HK-2 (cell line): ENCODE measurements at regions not wholly inside any gene's neighbourhood (a gene's known extent, or its start where the extent isn't known, plus 50 kb on each side); places are given as distances from the start of the nearest gene placed in this dataset.
"Not testable (repeated sequence)": the region's sequence is repeated elsewhere in the genome, so short reads cannot be mapped to it uniquely, and the experiment has no call there.

Experiments used
- DNase-seq: peaks from one replicate; pipeline ENCODE4 v3.0.0-alpha.2; 2018; ENCODE audit not compliant: unreplicated experiment

- no peak for DNase-seq
Measured at GRCh38 chr16:76801357-76801756, 389.6 kb upstream of the MON1B start.

DNA sequence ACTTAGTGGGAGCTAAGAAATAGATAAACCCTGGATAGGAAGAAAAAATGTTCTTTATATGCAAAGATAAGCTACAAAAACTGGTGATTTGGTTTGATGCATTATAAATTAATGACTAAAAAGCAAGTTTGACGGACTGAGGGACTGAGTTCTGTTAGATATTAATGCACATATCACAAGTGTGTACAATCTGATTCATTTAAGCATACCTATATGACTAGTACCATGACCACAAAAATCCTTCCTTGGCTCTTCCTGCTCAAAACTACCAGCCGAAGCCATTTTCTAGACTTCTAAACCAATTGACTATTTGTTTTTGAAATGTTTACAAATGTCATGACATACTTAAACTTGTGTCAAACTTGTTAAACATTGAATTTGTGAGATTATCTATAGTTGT is 374.5 kb upstream of the MON1B start:
- DNase-seq = no peak

- DNase-seq = no peak
Measured at GRCh38 chr16:76818606-76819181, 372.3 kb upstream of the MON1B start.

- no peak for DNase-seq
Measured at GRCh38 chr16:76819226-76819916, 371.6 kb upstream of the MON1B start.

DNA sequence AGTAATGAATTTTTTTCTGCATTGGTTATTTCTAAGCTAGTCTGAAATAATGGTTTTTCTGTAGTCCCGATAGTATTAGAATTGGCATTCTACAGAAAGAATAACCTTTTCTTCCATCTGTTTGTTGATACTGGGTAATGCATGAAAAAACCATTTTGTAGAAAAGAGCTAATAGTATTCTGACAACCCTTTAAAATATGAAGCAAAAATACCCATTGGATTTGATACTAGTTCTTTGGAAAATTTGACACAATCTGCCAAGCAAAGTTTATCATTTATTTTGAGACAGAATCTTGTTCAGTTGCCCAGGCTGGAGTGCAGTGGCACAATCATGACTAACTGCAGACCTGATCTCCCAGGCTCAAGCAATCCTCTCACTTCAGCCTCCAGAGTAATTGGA is 366.8 kb upstream of the MON1B start:
- no peak for DNase-seq

DNA sequence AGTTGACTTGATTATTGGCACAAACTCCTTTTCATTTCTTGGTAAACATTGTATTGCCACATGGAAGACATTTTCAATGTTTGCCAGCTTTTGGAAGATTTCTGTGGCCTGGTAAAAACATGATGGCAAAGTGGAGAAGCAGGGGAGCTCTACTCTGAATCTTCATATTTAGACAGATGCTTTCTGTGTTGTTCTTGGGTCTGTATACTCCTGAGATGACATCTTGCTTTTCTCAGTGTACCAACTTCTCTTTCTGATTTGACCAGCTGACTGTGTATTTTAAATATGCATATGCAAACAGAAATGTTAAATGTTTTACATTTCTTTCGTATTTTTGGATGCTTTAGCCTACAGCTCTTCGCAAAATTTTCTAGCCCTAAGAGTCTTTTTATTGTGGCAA is 366.2 kb upstream of the MON1B start:
- DNase-seq = no peak

DNA sequence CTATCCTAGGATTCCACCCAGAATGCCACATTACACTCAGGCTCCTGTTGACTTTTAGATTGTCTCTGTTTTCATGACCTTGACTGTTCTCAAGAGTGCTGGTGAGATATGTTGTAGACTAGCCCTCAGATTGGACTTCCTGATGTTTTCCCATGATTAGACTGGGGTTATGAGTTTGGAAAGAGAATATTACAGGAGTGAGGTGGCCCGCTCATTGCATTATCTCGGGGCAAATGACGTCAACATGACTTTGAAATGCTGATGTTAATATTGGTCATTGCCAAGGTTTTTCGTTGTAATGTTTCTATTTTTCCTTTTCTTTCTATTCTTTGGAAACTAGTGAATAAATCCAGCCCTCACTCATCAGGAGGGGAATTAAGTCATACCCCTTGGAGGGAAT is 355.7 kb upstream of the MON1B start:
- DNase-seq = no peak

DNA sequence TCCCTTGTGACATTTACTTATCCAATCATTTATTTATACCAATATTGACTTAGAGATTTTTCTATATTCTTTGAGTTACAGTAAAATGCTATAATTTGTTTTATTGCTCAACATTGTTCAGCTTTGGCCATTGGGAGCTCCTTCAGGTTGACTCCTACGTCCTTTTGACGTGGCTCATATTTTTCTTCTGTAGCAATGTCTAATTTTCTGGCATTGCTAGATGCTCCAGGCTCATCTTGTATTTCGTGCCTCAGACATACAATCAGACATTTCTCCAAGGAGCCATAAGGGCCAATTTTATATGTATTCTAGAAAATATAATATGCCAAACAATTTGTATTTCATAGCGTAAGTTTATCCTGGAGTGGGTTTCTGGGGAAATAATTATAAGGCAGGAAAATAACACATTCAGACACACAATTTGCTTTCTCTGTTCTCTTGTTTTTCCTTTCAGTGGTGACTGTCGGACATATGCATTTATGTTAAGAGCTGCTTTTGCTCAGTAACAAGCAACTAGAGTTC is 355.1 kb upstream of the MON1B start:
- DNase-seq = no peak

DNA sequence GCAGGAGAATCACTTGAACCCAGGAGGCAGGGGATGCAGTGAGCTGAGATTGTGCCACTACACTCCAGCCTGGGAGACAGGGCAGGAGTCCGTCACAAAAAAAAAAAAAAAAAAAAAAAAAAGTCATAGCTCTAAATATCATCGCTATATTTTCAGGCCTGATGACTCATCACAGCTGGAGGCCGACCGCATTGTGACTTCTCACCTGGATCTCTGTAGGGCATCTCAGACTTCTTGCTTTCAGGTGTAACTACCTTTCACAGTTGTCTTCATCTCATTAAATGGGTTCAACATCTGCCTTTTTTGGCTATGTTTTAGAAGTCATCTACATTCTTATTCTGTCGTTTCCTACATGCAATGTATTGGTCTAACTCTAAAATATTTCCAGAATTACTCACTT is 353.1 kb upstream of the MON1B start:
- no peak for DNase-seq

GRCh38 chr16:76854234-76854633 is 336.8 kb upstream of the MON1B start:
- DNase-seq = no peak

GRCh38 chr16:76856112-76856511 is 334.9 kb upstream of the MON1B start:
- no peak for DNase-seq

GRCh38 chr16:76857402-76857801 is 333.6 kb upstream of the MON1B start:
- no peak for DNase-seq

DNA sequence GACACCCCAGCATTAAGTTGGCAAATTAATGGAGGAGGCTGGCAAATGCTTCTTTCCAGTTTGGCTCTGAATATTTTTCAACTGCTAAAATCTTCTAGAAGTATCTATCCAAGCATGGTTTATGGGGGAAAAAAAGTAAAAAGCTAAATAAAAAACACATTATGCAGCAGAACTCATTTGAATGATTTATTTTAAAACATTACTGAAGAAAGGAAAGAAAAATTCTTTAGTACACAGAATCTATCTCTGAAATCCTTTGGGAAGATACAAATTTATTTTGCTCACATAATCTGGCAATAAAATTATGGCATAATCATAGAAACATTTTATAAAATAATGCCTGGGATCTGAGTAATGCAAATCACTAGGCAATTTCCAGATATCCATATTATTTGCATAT is 328.1 kb upstream of the MON1B start:
- no peak for DNase-seq

DNA sequence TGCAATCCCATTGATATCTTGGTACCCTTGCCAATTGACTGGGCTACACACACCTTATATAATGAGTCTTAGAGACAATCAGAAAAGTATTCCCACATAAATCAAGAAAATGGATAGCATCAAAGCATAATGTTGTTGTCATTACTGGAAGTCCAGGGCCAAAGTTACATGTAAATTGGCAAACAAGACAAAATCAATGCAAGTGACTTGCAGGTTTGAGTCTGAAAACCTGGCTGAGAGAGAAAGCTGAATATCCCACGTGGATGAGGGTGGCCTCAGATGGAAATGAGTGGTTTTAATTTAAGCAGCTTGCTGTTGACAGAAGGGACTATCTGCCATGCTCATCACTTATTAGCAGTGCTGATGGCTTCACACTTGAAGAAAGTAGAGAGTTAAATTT is 324.0 kb upstream of the MON1B start:
- no peak for DNase-seq

DNA sequence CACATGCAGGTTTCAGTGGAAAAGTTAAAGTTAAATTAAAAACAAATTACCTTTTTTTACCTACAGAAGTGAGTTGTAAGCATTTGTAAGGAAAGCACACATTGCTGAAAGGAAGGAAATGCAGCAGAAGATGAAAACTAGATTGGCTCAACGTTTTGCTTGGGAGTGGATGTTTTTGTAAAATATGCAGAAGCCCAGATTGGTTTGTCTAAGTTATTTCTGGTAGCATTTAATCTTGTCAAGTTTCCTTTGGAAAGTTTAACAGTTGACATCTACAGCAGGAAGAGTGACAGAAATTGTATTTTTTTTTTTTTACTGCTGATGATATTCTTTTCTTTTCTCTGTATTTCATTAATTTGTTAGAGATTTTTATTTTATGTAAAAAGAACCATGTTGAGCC is 315.1 kb upstream of the MON1B start:
- DNase-seq = no peak

- no peak for DNase-seq
Measured at GRCh38 chr16:76879420-76879819, 311.6 kb upstream of the MON1B start.

GRCh38 chr16:76880523-76880922 is 310.5 kb upstream of the MON1B start:
- DNase-seq = not testable (repeated sequence)

GRCh38 chr16:76882105-76882504 is 308.9 kb upstream of the MON1B start:
- no peak for DNase-seq

DNA sequence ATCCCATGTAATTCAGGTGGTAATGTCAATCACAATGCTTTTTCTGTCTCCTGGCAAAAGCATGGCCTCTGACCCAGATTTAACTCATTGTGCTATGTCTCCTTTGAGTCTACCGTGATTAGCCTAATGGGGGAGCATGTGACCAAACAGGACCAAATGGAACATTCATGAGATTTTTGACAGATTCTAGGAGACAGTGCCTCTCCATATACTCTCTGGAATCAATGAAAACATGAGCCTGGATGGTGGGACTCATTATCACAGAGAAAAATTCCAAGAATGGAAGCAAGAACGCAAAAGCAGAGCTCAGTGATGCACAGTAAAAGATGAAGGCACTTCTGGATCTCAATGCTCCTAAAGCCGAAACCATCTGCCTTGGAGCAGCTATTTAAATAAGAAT is 307.9 kb upstream of the MON1B start:
- DNase-seq = no peak

DNA sequence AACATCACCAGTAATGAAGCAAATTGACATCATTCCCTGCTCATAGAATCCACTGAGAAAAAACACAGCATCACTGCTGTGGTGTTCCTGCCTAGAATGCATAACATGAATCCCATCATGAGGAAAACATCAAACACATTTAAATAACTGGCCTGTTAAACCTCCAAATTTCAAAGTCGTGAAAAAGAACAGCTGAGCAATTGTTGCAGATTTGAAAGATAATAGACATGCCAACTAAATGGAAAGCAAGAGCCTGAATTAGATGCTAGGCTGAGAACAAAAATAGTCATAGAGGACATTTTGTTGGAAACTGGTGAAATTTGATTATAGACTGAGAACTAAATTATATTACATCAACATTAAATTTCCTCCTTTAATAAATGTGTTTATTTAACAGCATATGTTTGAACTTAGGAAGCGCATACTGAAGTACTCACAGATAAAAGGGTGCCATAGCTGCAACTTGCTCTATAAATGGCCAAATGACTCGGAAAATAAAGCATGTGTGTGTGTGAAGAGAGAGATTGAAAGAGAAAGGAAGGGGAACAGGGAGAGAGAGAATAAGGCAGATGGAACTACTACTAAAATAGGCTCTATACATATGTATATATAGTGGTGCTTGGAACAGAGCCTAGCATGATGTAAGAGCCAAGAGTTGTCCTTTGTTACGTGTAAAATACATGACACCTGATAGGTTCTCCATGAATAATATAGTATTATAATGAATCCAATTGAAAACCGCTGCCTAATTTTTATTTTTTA is 305.0 kb upstream of the MON1B start:
- no peak for DNase-seq

DNA sequence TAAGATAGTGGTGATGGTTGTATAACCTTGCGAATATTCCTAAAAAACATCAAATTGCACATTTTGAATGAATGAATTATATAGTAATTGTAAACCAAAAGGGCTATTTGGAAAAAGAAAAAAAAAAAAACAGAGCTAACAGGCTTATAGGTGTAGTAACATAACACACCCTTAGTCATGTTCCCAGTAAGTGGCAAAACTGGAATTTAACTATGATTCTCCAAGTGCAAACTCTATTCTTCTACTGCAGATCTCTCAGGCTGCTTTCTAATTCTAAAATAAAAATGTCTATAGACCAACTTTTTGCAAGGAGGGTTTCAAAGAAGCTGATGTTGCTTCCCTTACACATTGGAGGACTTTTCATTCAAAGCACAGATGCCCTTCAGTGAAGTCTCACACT is 293.2 kb upstream of the MON1B start:
- no peak for DNase-seq

DNA sequence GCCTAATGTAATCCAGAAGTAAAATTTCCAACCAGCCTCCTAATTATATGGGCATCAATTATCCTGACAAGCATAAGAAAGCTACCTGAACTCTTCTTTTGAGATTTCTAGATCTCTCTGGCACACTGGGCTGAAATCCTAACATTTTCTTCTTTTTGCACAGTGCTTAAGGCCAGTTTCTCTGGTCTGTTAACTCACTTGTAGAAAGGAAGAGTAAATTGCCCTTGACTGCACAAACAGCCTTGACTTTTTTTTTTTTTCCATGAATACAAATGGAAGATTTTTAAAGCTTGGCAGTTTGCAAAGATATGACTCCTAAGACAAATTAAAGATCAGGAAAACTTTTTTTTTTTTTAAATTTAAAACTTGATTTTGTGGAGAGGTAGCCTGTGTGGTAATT is 291.2 kb upstream of the MON1B start:
- DNase-seq = no peak
